HG02973 (cell line): ENCODE measurements at regions not wholly inside any gene's neighbourhood (a gene's known extent, or its start where the extent isn't known, plus 50 kb on each side); places are given as distances from the start of the nearest gene placed in this dataset.

Experiments
- ATAC-seq: cut with Tn5 transposase; IDR thresholded peaks from one replicate; pipeline ENCODE4 v1.9.1; 2021; ENCODE audit warnings: moderate library complexity; ENCODE audit not compliant: unreplicated experiment

GRCh38 chr1:98428864-98429263 lies 232.7 kb upstream of the SNX7 start:
- ATAC-seq: no peak

DNA sequence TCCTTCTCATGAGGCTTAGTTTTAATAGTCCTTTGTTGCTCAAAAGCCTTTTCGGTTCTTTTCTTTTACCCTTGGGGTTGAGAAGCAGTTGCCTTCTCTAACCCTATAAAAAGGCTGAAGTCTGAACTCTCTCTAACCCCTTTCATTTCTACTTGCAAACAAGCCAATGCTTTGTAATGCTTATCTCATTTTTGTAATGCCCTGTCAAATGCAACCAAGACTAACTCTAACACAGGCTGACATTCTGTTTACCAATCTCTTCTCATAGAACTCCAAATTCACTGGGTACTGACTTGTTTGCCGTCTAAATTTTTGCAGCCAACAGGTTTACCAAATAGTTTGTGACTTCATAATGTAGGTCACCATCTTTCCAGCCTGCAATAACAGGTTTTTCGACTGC lies 233.9 kb upstream of the SNX7 start:
- ATAC-seq: no peak

GRCh38 chr1:98426092-98426491 lies 235.4 kb upstream of the SNX7 start:
- no peak for ATAC-seq

- ATAC-seq: no peak
Observed at GRCh38 chr1:98422816-98423215, 238.7 kb upstream of the SNX7 start.

- no peak for ATAC-seq
Observed at GRCh38 chr1:98421085-98421435, 240.5 kb upstream of the SNX7 start.

DNA sequence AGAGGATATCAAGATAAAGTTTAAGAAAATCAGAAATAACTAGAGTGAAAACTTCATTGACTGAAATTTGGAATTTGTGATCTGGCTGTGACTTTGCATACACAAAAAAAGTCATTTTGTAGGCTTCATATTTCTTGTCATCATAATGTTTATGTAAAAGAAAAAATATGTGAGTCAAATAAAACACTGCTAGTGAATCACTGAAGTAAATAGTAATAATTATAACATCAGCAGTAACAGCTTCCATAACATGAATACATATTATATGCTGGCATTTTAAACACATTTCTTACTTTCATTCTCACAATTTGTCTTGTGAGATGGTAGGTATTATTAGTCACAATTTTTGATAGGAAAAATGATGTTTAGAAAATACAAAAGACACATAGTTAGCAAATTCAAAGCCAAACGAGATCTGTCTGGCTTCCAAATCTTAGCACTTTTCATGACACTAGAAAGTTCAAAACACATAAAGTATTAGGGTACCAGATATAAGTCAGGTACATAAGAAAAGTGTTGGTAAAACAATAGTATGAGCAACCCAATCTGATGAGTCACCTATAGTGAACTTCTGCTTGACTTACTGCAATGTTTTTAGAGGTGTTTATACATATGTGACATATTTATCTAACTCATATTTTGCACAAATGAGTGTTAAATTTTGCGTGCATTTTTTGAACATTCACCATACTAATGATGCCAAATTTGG lies 241.0 kb upstream of the SNX7 start:
- ATAC-seq: no peak

- no peak for ATAC-seq
Observed at GRCh38 chr1:98417820-98418219, 243.7 kb upstream of the SNX7 start.

GRCh38 chr1:98410082-98410481 lies 251.4 kb upstream of the SNX7 start:
- no peak for ATAC-seq

GRCh38 chr1:98406352-98407088 lies 255.0 kb upstream of the SNX7 start:
- ATAC-seq: no peak

- no peak for ATAC-seq
Observed at GRCh38 chr1:98405581-98406074, 255.9 kb upstream of the SNX7 start.

DNA sequence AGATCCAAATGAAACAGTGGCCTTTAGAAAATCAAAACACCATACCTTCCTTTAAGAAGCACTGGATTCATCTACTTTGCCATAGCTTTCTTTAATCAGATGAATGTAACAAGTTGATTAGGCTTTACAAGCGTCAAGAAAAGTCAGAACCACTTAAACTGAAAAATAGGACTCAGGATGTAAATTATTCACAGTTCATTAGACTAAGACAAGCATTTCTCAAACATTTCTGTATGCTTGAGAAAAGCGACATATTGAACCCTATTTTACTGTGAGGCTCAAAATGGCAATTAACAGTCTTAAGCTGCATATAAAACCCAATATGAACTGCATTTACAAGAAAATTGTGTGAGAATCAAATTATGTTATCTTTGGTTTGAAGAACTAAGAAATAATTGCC lies 256.7 kb upstream of the SNX7 start:
- no peak for ATAC-seq

DNA sequence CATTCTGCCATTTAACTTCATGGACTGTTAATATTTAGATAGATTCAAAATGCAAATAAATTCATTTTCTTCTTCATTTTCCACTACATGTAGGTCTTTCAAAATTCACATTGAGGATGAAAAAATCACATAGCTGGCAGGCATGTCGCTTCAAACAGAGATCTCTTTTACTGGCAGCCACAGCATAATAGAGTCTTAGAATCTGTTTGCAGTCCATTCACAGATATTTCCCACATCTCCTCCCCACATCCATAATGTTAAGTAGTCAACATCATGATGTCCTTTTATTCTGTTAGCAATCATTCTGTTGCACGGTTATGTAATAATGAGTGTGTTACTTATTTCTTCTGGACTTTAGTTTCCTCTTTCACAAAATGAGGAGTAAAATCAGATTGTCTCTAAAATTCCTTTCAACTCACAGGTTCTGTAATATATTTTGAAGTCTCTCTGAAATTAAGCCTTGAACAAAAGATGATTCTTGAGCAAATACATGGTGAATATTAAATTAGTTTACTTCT lies 257.5 kb upstream of the SNX7 start:
- no peak for ATAC-seq

DNA sequence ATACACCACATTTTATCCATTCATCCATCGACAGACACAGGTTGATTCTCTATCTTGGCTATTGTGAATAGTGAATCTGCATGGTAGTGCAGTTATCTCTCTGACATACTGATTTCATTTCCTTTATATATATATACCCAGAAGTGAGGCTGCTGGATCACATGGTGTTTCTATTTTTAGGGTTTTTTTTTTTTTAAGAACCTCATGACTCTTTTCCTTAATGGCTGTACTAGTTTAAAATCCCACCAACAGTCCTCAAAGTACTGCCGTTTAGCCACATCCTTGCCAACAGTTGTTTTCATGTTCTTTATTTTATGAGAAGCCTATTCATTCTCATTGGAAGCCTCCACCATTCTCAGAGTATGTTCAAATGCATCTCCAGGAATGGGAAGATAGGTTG lies 258.7 kb upstream of the SNX7 start:
- ATAC-seq: no peak

GRCh38 chr1:98400446-98400845 lies 261.1 kb upstream of the SNX7 start:
- ATAC-seq: no peak

DNA sequence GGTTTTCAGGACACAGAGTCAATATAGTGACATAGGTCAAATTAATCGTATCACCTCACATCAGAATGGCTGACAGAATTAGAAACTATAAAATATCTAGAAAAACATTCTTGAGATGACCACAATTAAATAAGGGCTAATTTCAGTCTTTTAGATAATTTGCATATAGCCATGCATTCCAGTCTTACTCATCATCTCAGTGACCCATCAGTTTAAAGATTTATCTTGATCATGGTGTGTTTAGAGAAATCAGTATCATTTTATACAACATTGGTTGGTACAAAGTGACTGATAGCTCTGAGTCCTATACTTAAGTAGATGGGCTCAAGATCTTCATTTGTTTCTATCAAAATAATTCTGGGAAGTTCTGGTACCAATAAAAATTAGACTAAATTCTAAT lies 262.3 kb upstream of the SNX7 start:
- no peak for ATAC-seq

- no peak for ATAC-seq
Observed at GRCh38 chr1:98398649-98399048, 262.9 kb upstream of the SNX7 start.

DNA sequence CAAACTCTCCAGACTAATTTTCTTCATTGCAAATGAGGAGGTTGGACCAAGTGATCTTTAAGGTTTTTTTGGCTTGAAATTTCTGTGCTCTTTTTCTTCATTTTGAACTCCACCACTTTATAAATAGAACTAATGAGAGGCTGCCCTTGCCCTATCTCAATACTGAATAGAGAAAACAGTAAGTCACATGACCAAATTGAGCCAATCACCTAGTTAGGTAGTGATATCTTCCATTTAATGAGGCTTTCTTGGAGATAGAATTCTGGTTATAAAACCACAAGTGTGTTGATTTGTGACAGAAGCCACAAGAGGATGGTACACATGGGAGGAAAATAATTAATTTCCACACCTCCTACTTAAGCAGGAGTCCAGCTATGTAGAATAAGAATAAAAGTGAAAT lies 263.4 kb upstream of the SNX7 start:
- ATAC-seq: no peak

DNA sequence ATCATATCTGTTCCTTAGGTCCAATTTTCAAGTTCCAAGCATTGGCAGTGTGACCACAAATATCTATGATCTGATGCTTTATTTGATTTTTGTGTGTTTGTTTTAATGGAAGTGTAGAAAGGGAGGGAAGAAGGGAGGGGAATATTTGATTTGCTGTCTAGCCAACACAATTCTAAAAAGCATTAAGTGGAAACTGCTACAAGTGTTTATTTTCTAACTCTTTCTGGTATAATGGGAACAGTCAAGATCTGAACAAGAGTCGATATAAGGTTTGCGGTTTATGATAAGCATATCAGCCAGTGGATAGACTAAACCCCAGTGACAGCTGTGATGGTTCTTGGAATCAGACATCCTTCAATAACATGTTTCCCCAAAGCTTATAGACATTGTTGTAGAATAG lies 267.8 kb upstream of the SNX7 start:
- ATAC-seq: no peak

DNA sequence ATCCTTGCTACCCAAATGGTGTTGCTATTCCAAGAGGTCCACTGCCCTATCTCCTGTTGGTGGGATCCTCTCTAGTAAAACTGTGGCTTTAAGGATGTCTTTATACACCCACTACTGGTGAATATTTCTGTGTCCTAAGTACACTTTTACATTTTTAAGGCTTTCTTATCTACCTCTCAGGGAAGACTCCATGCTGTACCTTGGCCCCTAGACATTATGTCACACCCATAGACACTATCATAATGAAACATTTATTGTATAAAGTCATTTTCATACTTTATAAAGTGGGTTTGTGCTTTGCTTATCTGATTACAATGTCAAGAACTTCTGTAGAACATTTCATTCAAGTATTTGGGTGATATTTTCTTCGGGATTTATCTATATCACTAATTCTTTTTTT lies 270.3 kb upstream of the SNX7 start:
- ATAC-seq: no peak

DNA sequence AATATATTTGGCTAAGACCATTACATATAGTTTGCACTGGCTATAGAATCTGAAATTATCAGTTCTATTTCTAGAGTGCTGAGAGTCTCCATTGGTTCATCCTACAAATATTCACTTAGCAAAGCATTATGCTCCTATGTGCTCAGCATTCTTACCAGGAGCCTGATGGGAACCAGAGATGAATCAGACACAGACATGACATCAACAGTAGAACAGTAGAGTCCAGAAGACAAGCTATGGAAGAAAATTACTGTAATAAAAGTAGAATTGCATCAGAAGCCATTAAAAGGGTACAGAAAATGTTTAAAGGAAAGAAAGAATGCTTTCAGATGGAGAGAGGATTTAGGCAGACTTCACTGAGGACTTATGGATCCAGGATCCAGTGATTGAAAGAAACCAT lies 271.7 kb upstream of the SNX7 start:
- ATAC-seq: no peak

GRCh38 chr1:98388441-98388840 lies 273.1 kb upstream of the SNX7 start:
- no peak for ATAC-seq

GRCh38 chr1:98387701-98388100 lies 273.8 kb upstream of the SNX7 start:
- ATAC-seq: no peak
